Activated naive CD4-positive, alpha-beta T cell treated with anti-CD3 and anti-CD28 coated beads, Interleukin-2, amount 10 ng/mL, durations not matched to agents 7 days and 5 days (primary cell): ENCODE measurements at regions not wholly inside any gene's neighbourhood (a gene's known extent, or its start where the extent isn't known, plus 50 kb on each side); places are given as distances from the start of the nearest gene placed in this dataset.

Experiments used
- CTCF ChIA-PET: fragments of 350-600 bp; sonication (Branson Sonifier 250); formaldehyde crosslinking; loops from one replicate; lab custom pipeline; 2021; ENCODE audit warnings: antibody characterized with exemption; lab: Charles Lee
- DNase-seq: peaks from one replicate; pipeline ENCODE4 v3.0.0-alpha.2; 2020
- H3K27ac Mint-ChIP-seq: one replicate; pipeline ENCODE4 v1.8.0; 2021; ENCODE audit warnings: mild to moderate bottlenecking, moderate library complexity, mixed read lengths
- H3K27me3 Mint-ChIP-seq: one replicate; pipeline ENCODE4 v1.8.0; 2021; ENCODE audit warnings: mild to moderate bottlenecking, mixed read lengths
- H3K36me3 Mint-ChIP-seq: one replicate; pipeline ENCODE4 v1.8.0; 2021; ENCODE audit warnings: mixed read lengths
- H3K4me1 Mint-ChIP-seq: one replicate; pipeline ENCODE4 v1.8.0; 2021; ENCODE audit warnings: mixed read lengths
- H3K4me3 Mint-ChIP-seq: one replicate; pipeline ENCODE4 v1.8.0; 2021; ENCODE audit warnings: mild to moderate bottlenecking, moderate library complexity, mixed read lengths
- H3K9me3 Mint-ChIP-seq: one replicate; pipeline ENCODE4 v1.8.0; 2021; ENCODE audit warnings: mixed read lengths

- H3K36me3 Mint-ChIP-seq, result no peaks in the 10 kb centered on the region
- no peaks in the 10 kb centered on the region for H3K4me1 Mint-ChIP-seq
- no peaks in the 10 kb centered on the region for H3K9me3 Mint-ChIP-seq
- no peak overlapping the region for H3K27ac Mint-ChIP-seq
- no peak overlapping the region for H3K4me3 Mint-ChIP-seq
- CTCF ChIA-PET, result interaction anchor here (0.8 kb wide), 1 partner anchor 13 kb away, joined by 3 read pairs; no protein-coding TSS in a partner anchor
- H3K27me3 Mint-ChIP-seq, result no peaks in the 10 kb centered on the region
- DNase-seq, result no peak
Measured at GRCh38 chr20:24823176-24823784, 125.8 kb upstream of the CST7 start.

DNA sequence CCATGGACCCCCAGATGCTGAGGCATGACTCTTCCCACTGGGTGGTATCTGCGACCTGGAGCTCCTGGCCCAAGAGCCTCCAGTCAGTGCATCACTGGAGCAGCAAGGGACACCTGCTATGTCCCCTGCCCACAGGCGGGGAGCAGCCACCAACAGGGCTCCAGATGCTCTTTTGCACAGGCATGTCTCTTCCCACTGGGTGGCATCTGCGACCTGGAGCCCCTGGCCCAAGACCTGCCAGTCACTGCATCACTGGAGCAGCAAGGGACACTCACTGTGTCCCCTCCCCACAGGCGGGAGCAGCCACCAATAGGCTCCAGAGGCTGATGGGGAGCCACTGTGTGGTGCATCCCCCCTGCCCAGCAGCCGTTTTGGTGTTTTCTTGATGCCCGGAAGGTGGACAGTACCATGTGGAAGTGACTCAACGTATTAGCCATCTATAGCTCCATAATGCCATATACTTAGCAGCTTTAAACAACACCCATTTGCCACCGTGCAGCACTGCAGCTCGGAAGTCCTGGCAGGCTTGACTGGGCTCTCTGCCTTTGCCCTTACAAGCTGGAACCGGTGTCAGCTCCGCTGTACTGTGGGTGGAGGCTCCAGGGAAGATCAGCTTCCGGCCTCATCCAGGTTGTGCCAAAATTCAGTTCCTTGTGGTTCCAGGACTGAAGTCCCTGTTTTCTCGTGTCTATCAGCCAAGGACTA, 124.9 kb upstream of the CST7 start:
- Mint-ChIP-seq H3K36me3 (no peaks in the 10 kb centered on the region), H3K27me3 (no peaks in the 10 kb centered on the region), H3K9me3 (no peaks in the 10 kb centered on the region), H3K27ac (no peak overlapping the region), H3K4me1 (no peaks in the 10 kb centered on the region), H3K4me3 (no peak overlapping the region)
- CTCF ChIA-PET, result interaction anchor here (0.8 kb wide), 1 partner anchor 12 kb away, joined by 3 read pairs; no protein-coding TSS in a partner anchor
- DNase-seq, result no peak

- Mint-ChIP-seq H3K4me3 (no peak overlapping the region), H3K4me1 (no peaks in the 10 kb centered on the region), H3K9me3 (no peaks in the 10 kb centered on the region), H3K27ac (no peak overlapping the region), H3K27me3 (no peaks in the 10 kb centered on the region), H3K36me3 (no peaks in the 10 kb centered on the region)
- DNase-seq, result no peak
- CTCF ChIA-PET, result no interaction called here
Measured at GRCh38 chr20:24825591-24825990, 123.5 kb upstream of the CST7 start.

- Mint-ChIP-seq H3K9me3 (no peaks in the 10 kb centered on the region), H3K4me1 (no peaks in the 10 kb centered on the region), H3K27ac (no peak overlapping the region), H3K27me3 (peaks cover 4% of the 10 kb centered on the region), H3K36me3 (no peaks in the 10 kb centered on the region), H3K4me3 (no peak overlapping the region)
- no peak for DNase-seq
- CTCF ChIA-PET, result no interaction called here
Measured at GRCh38 chr20:24827603-24828295, 121.3 kb upstream of the CST7 start.

DNA sequence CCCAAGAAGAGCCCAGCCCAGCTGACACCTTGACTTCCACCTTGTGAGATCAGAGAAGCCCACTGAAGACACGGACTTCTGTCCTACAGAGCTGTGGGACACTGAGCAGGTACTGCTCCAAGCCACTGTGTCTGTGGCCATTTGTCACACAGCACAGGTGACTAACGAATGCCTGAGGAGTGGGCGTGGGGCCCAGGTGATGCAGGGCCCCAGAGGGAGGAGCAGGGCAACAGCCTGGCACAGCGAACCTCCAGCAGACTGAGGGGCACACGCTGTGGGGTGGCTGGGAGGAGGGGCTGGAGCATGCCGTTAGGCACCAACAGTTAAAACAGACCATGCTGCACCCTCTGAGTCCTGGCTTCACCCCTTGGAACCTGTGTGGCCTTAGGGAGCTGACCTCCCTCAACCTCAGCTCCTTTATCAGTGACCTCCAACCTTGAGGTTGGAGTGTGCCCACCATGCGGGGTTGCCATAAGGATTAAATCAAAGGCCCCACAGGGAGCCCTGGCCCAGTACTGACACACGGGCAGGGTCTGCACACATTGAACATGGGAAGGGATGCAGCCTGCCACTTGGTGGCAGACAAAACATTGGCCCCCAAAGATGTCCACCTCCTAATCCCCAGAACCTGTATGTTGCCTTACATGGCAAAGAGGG, 119.9 kb upstream of the CST7 start:
- H3K4me3 Mint-ChIP-seq, result no peak overlapping the region
- CTCF ChIA-PET, result no interaction called here

DNA sequence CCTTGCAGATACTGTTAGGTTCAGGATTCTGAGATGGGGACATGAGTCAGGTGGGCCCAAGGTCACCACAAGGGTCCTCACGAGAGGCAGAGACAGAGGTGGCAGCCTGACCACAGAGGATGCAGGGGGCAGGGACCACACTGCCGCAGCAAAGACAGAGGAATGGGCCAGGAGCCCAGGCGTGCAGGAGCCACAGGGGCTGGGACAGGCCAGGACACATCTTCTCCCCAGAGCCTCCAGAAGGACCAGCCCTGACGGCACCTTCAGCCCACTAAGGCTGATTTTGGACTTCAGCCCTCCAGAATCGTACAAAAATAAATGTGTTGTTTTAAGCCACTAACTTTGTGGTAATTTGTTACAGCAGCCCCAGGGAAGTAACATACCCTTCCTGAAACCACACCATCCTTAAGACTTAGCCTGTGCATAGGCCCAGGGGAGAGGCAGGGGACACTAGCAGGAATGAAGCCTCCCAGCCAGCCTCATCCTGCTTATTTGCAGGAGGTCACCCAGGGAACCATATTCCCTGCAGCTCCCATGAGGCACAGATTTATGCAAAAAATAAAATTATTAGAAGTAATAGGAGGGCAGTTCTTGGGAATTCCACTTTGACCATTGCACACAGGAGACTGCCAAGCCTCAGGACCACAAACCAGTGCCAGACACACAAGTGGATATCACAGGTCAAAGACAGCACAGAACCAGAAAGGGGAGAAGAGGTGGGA, 119.3 kb upstream of the CST7 start:
- Mint-ChIP-seq H3K4me3 (no peak overlapping the region), H3K4me1 (no peaks in the 10 kb centered on the region), H3K36me3 (no peaks in the 10 kb centered on the region), H3K27ac (no peak overlapping the region), H3K9me3 (no peaks in the 10 kb centered on the region), H3K27me3 (peaks cover 4% of the 10 kb centered on the region)
- CTCF ChIA-PET, result no interaction called here
- no peak for DNase-seq

More for the DNA sequence above, 119.9 kb upstream of the CST7 start:
- Mint-ChIP-seq H3K27me3 (peaks cover 4% of the 10 kb centered on the region), H3K4me1 (no peaks in the 10 kb centered on the region), H3K36me3 (no peaks in the 10 kb centered on the region), H3K9me3 (no peaks in the 10 kb centered on the region), H3K27ac (no peak overlapping the region)
- DNase-seq, result no peak

- Mint-ChIP-seq H3K9me3 (no peaks in the 10 kb centered on the region), H3K4me3 (no peak overlapping the region), H3K27me3 (peaks cover 4% of the 10 kb centered on the region), H3K36me3 (no peaks in the 10 kb centered on the region), H3K27ac (no peak overlapping the region), H3K4me1 (no peaks in the 10 kb centered on the region)
- CTCF ChIA-PET, result no interaction called here
- DNase-seq, result no peak
Measured at GRCh38 chr20:24830649-24831048, 118.4 kb upstream of the CST7 start.

DNA sequence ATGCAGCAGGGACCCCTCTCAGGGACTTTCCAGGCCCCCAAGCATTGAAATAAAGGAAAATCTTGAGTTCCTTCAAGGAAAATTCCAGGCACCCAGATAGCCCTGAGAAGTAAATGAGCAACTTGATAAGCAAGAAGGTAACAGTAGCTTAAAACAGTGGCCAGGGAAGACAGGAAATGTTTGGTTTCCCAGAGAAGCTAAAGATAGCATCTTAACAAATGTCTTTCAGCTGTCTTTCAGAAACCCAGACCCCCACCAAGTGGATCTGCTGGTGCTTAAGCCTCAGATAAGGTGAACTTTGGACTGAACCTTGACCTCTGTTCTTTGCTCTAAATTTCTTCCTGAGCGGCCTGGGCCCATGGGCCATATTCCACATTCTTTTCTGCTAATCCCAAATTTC, 117.8 kb upstream of the CST7 start:
- Mint-ChIP-seq H3K27me3 (peaks cover 4% of the 10 kb centered on the region), H3K27ac (no peak overlapping the region), H3K4me3 (no peak overlapping the region), H3K9me3 (no peaks in the 10 kb centered on the region), H3K36me3 (no peaks in the 10 kb centered on the region), H3K4me1 (no peaks in the 10 kb centered on the region)
- no peak for DNase-seq
- CTCF ChIA-PET, result no interaction called here

GRCh38 chr20:24832518-24832917, 116.6 kb upstream of the CST7 start:
- Mint-ChIP-seq H3K4me3 (no peak overlapping the region), H3K4me1 (no peaks in the 10 kb centered on the region), H3K36me3 (no peaks in the 10 kb centered on the region), H3K27ac (no peak overlapping the region), H3K9me3 (no peaks in the 10 kb centered on the region), H3K27me3 (peaks cover 4% of the 10 kb centered on the region)
- no peak for DNase-seq
- CTCF ChIA-PET, result no interaction called here

DNA sequence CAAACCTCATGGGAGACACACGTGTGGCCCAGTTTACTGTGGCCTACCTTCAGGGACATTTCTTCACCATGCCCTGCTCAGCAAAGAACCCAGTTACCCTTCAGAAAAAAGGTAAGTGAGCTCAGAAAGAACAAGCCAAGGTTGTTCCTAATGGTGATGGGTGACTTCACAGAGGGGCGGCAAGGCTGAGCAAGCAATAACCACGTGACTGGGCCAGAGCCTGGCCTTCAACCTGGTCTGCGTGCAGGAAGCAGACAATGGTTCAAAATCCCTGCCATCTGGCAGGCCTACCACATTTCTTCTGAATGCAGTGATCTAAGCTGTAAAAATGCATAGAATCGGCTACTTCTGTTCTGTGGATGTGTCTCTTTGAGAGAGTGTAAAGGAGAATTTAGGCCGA, 115.5 kb upstream of the CST7 start:
- Mint-ChIP-seq H3K27ac (no peak overlapping the region), H3K4me1 (no peaks in the 10 kb centered on the region), H3K9me3 (no peaks in the 10 kb centered on the region), H3K4me3 (no peak overlapping the region), H3K36me3 (no peaks in the 10 kb centered on the region), H3K27me3 (peaks cover 4% of the 10 kb centered on the region)
- DNase-seq, result no peak
- CTCF ChIA-PET, result interaction anchor here (0.6 kb wide), 1 partner anchor 330 kb away, joined by 3 read pairs; no protein-coding TSS in a partner anchor

DNA sequence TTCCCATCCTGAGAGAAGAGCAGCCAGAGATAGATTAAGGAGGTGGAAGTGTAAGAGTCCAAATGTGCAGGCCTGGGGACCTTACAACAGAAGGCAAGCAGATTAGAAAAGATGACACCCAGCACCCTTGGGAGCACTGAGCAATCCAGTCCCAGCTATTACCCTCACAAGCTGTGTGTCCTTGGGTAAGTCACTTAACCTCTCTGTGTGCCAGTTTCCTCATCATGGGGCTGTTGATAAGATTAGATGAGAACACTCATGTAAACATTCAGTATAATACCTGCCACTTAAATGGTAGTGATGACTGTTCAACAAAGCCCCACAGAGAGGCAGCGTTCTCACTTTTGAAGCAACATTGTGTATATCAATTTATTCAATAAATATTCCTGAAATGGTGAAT, 114.8 kb upstream of the CST7 start:
- Mint-ChIP-seq H3K9me3 (no peaks in the 10 kb centered on the region), H3K4me1 (no peaks in the 10 kb centered on the region)

GRCh38 chr20:24835195-24835594, 113.9 kb upstream of the CST7 start:
- CTCF ChIA-PET, result interaction anchor here (0.7 kb wide), 1 partner anchor 222 kb away, joined by 3 read pairs; no protein-coding TSS in a partner anchor
- DNase-seq, result no peak
- Mint-ChIP-seq H3K27ac (no peak overlapping the region), H3K9me3 (no peaks in the 10 kb centered on the region), H3K27me3 (peaks cover 8% of the 10 kb centered on the region), H3K4me3 (no peak overlapping the region), H3K36me3 (no peaks in the 10 kb centered on the region), H3K4me1 (no peaks in the 10 kb centered on the region)

More for the DNA sequence above, 114.8 kb upstream of the CST7 start:
- Mint-ChIP-seq H3K4me3 (no peak overlapping the region), H3K27ac (no peak overlapping the region), H3K36me3 (no peaks in the 10 kb centered on the region), H3K27me3 (peaks cover 8% of the 10 kb centered on the region)
- no peak for DNase-seq
- CTCF ChIA-PET, result interaction anchor here (0.7 kb wide), 1 partner anchor 223 kb away, joined by 3 read pairs; no protein-coding TSS in a partner anchor

DNA sequence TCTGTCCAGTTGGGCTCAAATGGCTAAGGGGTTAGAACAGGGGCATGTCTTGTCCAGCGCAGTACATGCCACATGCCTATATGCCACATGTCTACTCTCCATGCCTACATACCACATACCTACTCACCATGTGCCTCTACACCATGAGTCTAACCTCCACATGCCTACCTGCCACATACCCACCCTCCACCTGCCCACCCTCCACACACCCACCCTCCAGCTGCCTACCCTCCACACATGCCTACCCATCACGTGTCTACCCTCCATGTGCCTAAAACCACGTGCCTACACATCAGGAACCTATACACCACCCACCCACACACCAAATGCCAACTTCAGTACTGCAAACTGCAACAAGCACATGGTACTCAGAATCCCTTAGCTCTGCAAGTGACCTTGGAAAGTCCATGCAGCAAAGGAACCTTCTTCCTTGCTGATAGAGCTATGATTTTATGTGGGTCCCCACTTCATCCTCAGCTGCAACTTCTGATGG, 113.0 kb upstream of the CST7 start:
- H3K9me3 Mint-ChIP-seq, result no peaks in the 10 kb centered on the region

More for the DNA sequence above, 113.0 kb upstream of the CST7 start:
- DNase-seq, result no peak
- Mint-ChIP-seq H3K4me1 (no peaks in the 10 kb centered on the region), H3K4me3 (no peak overlapping the region), H3K36me3 (no peaks in the 10 kb centered on the region), H3K27ac (no peak overlapping the region), H3K27me3 (peaks cover 8% of the 10 kb centered on the region)
- CTCF ChIA-PET, result interaction anchor here (0.5 kb wide), 1 partner anchor 12 kb away, joined by 3 read pairs; no protein-coding TSS in a partner anchor
